Nephron (organoid): ENCODE measurements at regions not wholly inside any gene's neighbourhood (a gene's known extent, or its start where the extent isn't known, plus 50 kb on each side); places are given as distances from the start of the nearest gene placed in this dataset.

ENCODE experiments used
- H3K27ac Mint-ChIP-seq, 3 experiments: 2 replicates each; pipeline ENCODE4 v1.8.0; 2020; ENCODE audit warnings: mixed read lengths in 3 of 3, mild to moderate bottlenecking in 2 of 3, moderate library complexity in 1 of 3
- H3K27me3 Mint-ChIP-seq: 2 replicates; pipeline ENCODE4 v1.8.0; 2021; ENCODE audit warnings: low read depth, mild to moderate bottlenecking, moderate library complexity, mixed read lengths
- H3K36me3 Mint-ChIP-seq: 2 replicates; pipeline ENCODE4 v1.8.0; 2020; ENCODE audit warnings: low read depth, mixed read lengths
- H3K4me1 Mint-ChIP-seq: 2 replicates; pipeline ENCODE4 v1.8.0; 2020; ENCODE audit warnings: mixed read lengths
- H3K4me3 Mint-ChIP-seq, 3 experiments: 2 replicates each; pipeline ENCODE4 v1.8.0; 2020; ENCODE audit warnings: mild to moderate bottlenecking in 3 of 3, mixed read lengths in 3 of 3, moderate library complexity in 2 of 3
- H3K9me3 Mint-ChIP-seq: 2 replicates; pipeline ENCODE4 v1.8.0; 2020; ENCODE audit warnings: mixed read lengths
- TF ChIP-seq, protein P1 (sequence below), 3 experiments: fragments of 200-600 bp; sonication (generic); IDR thresholded peaks; one replicate each; pipeline ENCODE4 v1.5.0; 2021; ENCODE audit warnings: antibody characterized with exemption in 3 of 3; ENCODE audit not compliant: unreplicated experiment in 3 of 3

DNA sequence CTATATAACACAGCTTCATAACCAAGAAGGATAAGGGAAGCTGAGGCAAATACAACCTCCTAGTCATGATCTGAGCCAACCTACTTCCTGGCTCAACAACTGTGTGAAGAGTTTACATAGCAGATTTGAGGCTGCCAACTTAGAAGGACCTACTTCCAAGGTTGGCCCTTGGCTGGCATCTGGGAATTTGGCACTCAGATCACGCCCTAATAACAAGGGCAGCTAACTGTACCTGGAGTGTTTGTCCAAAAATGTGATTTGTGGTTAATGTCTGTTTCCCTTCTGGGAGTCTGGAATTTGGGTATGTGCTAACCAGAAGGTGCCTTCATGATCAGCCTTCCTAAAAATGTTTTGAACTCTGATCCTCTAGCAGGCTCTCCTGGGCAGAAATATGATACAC lies 287.2 kb downstream of the CAAP1 start:
- H3K4me1 Mint-ChIP-seq, result peaks cover 10% of the 10 kb centered on the region

DNA sequence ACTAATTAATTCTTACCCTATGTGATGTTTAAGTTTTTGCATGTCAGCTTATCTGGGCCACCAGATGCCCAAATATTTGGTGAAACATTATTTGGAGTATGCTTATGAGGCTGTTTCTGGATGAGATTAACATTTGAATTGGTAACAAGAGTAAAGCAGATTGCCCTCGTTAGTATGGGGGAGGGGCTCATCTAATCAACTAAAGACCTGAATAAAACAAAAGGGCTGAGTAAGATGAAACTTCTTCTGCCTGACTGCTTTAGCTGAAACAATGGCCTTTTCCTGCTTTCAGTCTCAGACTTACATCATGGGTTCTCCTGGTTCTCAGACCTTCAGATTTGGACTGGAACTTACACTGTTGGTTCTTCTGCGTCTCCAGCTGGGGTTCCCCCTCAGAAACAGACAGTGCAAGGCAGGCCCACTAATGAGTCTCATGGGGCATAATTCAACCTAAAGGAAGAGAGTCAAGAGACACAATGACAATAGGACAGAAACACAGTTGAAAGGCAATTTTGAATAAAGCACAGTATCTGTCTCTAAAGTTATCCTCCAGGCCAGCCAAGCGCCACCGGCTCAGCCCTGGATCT lies 288.4 kb downstream of the CAAP1 start:
- no peaks in the 10 kb centered on the region for H3K9me3 Mint-ChIP-seq
- H3K27ac Mint-ChIP-seq, result no peak overlapping the region
- H3K27me3 Mint-ChIP-seq, result peaks cover 5% of the 10 kb centered on the region
- H3K36me3 Mint-ChIP-seq, result no peaks in the 10 kb centered on the region
- peaks cover 10% of the 10 kb centered on the region for H3K4me1 Mint-ChIP-seq
- H3K4me3 Mint-ChIP-seq, result no peak overlapping the region
- TF ChIP-seq, protein P1, sequence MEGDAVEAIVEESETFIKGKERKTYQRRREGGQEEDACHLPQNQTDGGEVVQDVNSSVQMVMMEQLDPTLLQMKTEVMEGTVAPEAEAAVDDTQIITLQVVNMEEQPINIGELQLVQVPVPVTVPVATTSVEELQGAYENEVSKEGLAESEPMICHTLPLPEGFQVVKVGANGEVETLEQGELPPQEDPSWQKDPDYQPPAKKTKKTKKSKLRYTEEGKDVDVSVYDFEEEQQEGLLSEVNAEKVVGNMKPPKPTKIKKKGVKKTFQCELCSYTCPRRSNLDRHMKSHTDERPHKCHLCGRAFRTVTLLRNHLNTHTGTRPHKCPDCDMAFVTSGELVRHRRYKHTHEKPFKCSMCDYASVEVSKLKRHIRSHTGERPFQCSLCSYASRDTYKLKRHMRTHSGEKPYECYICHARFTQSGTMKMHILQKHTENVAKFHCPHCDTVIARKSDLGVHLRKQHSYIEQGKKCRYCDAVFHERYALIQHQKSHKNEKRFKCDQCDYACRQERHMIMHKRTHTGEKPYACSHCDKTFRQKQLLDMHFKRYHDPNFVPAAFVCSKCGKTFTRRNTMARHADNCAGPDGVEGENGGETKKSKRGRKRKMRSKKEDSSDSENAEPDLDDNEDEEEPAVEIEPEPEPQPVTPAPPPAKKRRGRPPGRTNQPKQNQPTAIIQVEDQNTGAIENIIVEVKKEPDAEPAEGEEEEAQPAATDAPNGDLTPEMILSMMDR (IDR thresholded peaks at IDR 0.05; ENCODE audit: unreplicated experiment in 3 of 3), result no peak

More for the DNA sequence above, 287.2 kb downstream of the CAAP1 start:
- no peak overlapping the region for H3K27ac Mint-ChIP-seq
- H3K27me3 Mint-ChIP-seq, result peaks cover 5% of the 10 kb centered on the region
- TF ChIP-seq, protein P1 (IDR thresholded peaks at IDR 0.05; ENCODE audit: unreplicated experiment in 3 of 3), result no peak
- H3K9me3 Mint-ChIP-seq, result no peaks in the 10 kb centered on the region
- H3K4me3 Mint-ChIP-seq, result no peak overlapping the region
- H3K36me3 Mint-ChIP-seq, result no peaks in the 10 kb centered on the region

DNA sequence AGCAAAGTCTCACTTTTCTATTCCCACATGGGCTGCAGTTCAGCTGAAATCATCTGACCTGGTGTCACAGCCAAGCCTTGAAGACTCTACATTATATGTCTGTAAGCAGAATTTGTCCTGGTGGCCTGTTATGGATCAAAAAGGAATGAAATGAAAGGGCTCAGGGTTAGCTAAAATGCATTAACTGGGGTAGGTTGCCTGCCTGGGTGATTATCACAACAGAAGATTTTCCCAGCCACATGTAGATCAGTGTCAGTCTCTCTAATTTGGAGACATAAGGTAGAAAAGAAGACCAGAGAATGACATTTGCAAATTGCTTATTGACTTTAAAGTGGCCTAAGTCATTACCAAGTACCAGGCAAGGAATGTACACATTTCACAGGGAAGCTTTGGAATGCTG lies 289.0 kb downstream of the CAAP1 start:
- TF ChIP-seq, protein P1 (IDR thresholded peaks at IDR 0.05; ENCODE audit: unreplicated experiment in 3 of 3), result no peak
- no peaks in the 10 kb centered on the region for H3K9me3 Mint-ChIP-seq
- peaks cover 5% of the 10 kb centered on the region for H3K27me3 Mint-ChIP-seq
- H3K4me1 Mint-ChIP-seq, result peaks cover 10% of the 10 kb centered on the region
- H3K36me3 Mint-ChIP-seq, result no peaks in the 10 kb centered on the region
- H3K27ac Mint-ChIP-seq, result no peak overlapping the region
- no peak overlapping the region for H3K4me3 Mint-ChIP-seq

DNA sequence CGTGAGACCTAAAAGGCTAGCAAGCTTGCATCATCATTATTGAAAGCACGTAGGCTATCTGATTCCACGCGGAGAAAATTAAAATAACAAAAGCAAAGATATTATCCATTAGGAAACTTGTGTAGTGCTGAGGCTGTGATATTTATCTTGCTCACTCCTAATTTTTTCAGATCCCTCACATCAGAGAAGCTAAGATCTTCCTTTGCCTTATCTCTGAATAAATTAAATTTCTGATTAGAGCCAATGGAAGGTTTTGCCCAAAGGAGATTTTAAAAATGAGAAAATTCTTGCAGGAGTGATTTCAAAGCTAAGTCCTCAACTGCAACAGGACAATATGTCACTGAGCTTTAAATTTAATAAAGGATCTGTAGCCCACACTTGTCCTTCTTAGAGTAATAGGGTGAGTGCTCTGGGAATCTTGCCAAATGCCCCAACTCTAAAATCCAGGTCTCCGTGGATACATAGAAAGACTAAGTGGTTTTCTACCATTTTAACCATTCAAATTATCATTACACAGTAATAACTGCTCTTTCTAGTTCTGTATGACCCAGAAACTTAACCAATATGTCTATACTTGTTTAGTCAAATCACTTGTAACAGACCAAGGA lies 295.0 kb downstream of the CAAP1 start:
- Mint-ChIP-seq H3K4me3 (no peak overlapping the region), H3K4me1 (no peaks in the 10 kb centered on the region), H3K27me3 (no peaks in the 10 kb centered on the region), H3K36me3 (no peaks in the 10 kb centered on the region), H3K9me3 (peaks cover 14% of the 10 kb centered on the region), H3K27ac (no peak overlapping the region)
- TF ChIP-seq, protein P1 (IDR thresholded peaks at IDR 0.05; ENCODE audit: unreplicated experiment in 3 of 3), result no peak

DNA sequence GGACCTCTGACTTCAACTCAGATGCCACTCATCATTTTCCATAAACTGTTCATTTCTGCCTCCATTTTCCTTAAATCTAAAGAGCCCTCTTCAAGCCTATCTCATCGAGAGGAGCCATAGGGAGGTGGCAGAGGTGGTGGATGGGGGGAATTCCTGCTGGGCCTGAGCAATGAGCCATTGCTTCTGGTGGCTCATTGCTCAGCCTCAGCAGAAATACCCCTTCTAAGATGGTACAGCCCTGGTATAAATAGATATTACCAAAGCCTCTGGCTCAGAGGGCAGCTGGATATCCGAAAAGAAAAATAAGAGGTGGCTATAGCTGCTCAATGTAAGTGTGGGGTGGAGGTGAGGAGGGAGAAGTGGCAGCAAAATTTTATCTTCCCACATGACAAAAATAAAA lies 313.5 kb downstream of the CAAP1 start:
- Mint-ChIP-seq H3K36me3 (no peaks in the 10 kb centered on the region), H3K27ac (no peak overlapping the region), H3K4me3 (no peak overlapping the region), H3K9me3 (no peaks in the 10 kb centered on the region), H3K4me1 (peaks cover 7% of the 10 kb centered on the region), H3K27me3 (no peaks in the 10 kb centered on the region)
- TF ChIP-seq, protein P1 (IDR thresholded peaks at IDR 0.05; ENCODE audit: unreplicated experiment in 3 of 3), result no peak

DNA sequence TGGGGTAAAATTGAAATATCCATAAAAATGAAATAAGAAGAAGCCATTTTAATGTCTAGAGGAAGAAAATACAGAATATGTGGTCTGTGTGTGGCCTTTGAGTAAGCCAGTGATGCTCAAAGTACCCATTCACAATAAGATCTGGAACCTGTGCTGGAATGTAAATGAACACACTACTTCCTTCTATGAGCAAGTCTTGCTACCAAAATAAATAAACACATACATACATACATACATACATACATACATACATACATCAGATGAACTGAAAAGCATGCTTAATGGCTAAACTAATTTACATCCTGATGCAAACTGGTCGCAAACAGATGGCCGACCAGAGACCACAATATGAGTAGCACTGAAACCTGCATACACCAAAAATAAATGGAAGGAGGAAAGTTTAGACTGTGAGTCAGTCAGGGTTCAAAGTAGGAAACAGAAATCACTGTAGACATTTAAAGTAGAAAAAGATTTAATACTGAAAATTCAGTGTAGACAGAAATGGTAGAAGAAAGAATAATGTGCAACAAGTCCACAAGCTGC lies 317.6 kb downstream of the CAAP1 start:
- Mint-ChIP-seq H3K36me3 (no peaks in the 10 kb centered on the region), H3K4me3 (no peak overlapping the region), H3K27me3 (no peaks in the 10 kb centered on the region), H3K9me3 (no peaks in the 10 kb centered on the region), H3K27ac (no peak overlapping the region), H3K4me1 (peaks cover 7% of the 10 kb centered on the region)
- TF ChIP-seq, protein P1 (IDR thresholded peaks at IDR 0.05; ENCODE audit: unreplicated experiment in 3 of 3), result no peak
